IMR-90 (cell line): ENCODE measurements at regions not wholly inside any gene's neighbourhood (a gene's known extent, or its start where the extent isn't known, plus 50 kb on each side); places are given as distances from the start of the nearest gene placed in this dataset.

Source experiments
- BHLHE40 ChIP-seq: fragments of 150-350 bp; IDR thresholded peaks from 2 replicates; pipeline ENCODE4 v1.6.1; 2016; ENCODE audit warnings: mild to moderate bottlenecking, low read depth, low read length
- CEBPB ChIP-seq: IDR thresholded peaks from 2 replicates; pipeline ENCODE4 v1.6.1; 2012; ENCODE audit warnings: low read depth, low read length, improper control_type of control experiment
- CHD1 ChIP-seq: IDR thresholded peaks from 2 replicates; pipeline ENCODE4 v1.6.1; 2012; ENCODE audit warnings: low read depth, low read length, improper control_type of control experiment
- FOS ChIP-seq: fragments of 150-350 bp; IDR thresholded peaks from 2 replicates; pipeline ENCODE4 v1.6.1; 2016; ENCODE audit warnings: low read depth, low read length
- MAZ ChIP-seq: IDR thresholded peaks from 2 replicates; pipeline ENCODE4 v1.6.1; 2012; ENCODE audit warnings: low read depth, mild to moderate bottlenecking, low read length, improper control_type of control experiment, moderate library complexity, borderline replicate concordance
- NFE2L2 ChIP-seq: fragments of 150-350 bp; IDR thresholded peaks from 2 replicates; pipeline ENCODE4 v1.6.1; 2016; ENCODE audit warnings: low read depth, mild to moderate bottlenecking, low read length
- POLR2A ChIP-seq: IDR thresholded peaks from 2 replicates; pipeline ENCODE4 v1.6.1; 2012; ENCODE audit warnings: mild to moderate bottlenecking, low read depth, low read length
- RAD21 ChIP-seq: IDR thresholded peaks from 2 replicates; pipeline ENCODE4 v1.6.1; 2012; ENCODE audit warnings: low read length, improper control_type of control experiment
- RCOR1 ChIP-seq: IDR thresholded peaks from 2 replicates; pipeline ENCODE4 v1.6.1; 2012; ENCODE audit warnings: mild to moderate bottlenecking, low read length, improper control_type of control experiment; ENCODE audit not compliant: insufficient replicate concordance
- RFX5 ChIP-seq: IDR thresholded peaks from 2 replicates; pipeline ENCODE4 v1.8.0; 2012; ENCODE audit warnings: low read depth, mild to moderate bottlenecking, low read length, moderate library complexity
- SMC3 ChIP-seq: fragments of 150-350 bp; IDR thresholded peaks from 2 replicates; pipeline ENCODE4 v1.6.1; 2016; ENCODE audit warnings: low read depth, mild to moderate bottlenecking, antibody characterized with exemption, low read length, moderate library complexity
- TF ChIP-seq, protein P1 (sequence below): conservative IDR thresholded peaks from 2 replicates; pipeline ENCODE4 v1.5.1; 2012; ENCODE audit warnings: mild to moderate bottlenecking, low read depth, low read length, improper control_type of control experiment
- TF ChIP-seq, protein P2 (sequence below): fragments of 150-350 bp; IDR thresholded peaks from 2 replicates; pipeline ENCODE4 v1.6.1; 2017; ENCODE audit warnings: mild to moderate bottlenecking, antibody characterized with exemption, low read length, low read depth
- TF ChIP-seq, protein P3 (sequence below): fragments of 150-350 bp; IDR thresholded peaks from 2 replicates; pipeline ENCODE4 v1.6.1; 2016; ENCODE audit warnings: low read depth, mild to moderate bottlenecking, low read length, moderate library complexity, borderline replicate concordance

DNA sequence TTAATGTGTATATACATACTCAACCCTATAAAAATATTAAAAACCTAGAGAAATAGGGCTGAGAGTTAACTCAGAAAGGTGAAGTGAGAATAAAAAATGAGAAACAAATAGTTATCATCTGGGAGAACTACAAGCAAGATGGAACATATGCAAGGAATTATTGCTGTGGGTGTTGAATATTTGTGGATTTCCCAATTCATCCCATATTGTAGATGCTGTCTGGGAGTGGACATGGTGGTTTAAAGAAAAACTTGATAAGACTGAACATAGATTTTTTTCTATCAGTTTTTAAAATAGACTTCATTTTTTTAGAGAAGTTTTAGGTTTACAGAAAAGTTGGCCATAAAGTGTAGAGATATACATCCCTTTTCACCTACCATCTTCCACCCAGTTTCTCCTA lies 263.5 kb downstream of the SPATA31D1 start:
- TF ChIP-seq, protein P1, sequence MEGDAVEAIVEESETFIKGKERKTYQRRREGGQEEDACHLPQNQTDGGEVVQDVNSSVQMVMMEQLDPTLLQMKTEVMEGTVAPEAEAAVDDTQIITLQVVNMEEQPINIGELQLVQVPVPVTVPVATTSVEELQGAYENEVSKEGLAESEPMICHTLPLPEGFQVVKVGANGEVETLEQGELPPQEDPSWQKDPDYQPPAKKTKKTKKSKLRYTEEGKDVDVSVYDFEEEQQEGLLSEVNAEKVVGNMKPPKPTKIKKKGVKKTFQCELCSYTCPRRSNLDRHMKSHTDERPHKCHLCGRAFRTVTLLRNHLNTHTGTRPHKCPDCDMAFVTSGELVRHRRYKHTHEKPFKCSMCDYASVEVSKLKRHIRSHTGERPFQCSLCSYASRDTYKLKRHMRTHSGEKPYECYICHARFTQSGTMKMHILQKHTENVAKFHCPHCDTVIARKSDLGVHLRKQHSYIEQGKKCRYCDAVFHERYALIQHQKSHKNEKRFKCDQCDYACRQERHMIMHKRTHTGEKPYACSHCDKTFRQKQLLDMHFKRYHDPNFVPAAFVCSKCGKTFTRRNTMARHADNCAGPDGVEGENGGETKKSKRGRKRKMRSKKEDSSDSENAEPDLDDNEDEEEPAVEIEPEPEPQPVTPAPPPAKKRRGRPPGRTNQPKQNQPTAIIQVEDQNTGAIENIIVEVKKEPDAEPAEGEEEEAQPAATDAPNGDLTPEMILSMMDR: no peak
- TF ChIP-seq POLR2A (no peak), BHLHE40 (no peak), NFE2L2 (no peak), CEBPB (no peak), SMC3 (no peak), CHD1 (no peak), MAZ (no peak), RCOR1 (no peak), RFX5 (no peak), RAD21 (no peak), FOS (no peak)
- TF ChIP-seq, protein P2, sequence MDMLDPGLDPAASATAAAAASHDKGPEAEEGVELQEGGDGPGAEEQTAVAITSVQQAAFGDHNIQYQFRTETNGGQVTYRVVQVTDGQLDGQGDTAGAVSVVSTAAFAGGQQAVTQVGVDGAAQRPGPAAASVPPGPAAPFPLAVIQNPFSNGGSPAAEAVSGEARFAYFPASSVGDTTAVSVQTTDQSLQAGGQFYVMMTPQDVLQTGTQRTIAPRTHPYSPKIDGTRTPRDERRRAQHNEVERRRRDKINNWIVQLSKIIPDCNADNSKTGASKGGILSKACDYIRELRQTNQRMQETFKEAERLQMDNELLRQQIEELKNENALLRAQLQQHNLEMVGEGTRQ: no peak
- TF ChIP-seq, protein P3, sequence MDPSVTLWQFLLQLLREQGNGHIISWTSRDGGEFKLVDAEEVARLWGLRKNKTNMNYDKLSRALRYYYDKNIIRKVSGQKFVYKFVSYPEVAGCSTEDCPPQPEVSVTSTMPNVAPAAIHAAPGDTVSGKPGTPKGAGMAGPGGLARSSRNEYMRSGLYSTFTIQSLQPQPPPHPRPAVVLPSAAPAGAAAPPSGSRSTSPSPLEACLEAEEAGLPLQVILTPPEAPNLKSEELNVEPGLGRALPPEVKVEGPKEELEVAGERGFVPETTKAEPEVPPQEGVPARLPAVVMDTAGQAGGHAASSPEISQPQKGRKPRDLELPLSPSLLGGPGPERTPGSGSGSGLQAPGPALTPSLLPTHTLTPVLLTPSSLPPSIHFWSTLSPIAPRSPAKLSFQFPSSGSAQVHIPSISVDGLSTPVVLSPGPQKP: no peak
